ENCODE measurements at regions not wholly inside any gene's neighbourhood (a gene's known extent, or its start where the extent isn't known, plus 50 kb on each side); places are given as distances from the start of the nearest gene placed in this dataset.

DNA sequence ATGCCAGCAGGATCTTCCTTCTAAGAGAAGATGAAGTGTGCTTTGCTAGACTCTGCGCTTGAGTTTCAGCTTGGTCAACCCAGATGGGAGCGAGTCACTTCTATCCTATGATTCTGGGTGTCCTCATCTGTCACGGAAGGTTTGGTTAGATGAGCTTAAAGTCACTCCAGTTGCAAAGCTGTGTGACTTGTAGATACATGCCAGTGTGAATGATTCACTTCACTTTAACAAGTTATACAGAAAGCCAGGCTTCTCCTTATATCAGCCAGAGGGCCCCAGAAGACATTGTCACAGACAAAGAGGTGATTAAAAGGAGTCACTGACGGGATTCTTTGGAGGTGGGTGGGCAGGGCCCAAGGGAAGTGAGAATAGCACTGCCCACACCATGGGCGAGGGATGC lies 122.6 kb upstream of the PFKP start:
- TF ChIP-seq, protein P1, sequence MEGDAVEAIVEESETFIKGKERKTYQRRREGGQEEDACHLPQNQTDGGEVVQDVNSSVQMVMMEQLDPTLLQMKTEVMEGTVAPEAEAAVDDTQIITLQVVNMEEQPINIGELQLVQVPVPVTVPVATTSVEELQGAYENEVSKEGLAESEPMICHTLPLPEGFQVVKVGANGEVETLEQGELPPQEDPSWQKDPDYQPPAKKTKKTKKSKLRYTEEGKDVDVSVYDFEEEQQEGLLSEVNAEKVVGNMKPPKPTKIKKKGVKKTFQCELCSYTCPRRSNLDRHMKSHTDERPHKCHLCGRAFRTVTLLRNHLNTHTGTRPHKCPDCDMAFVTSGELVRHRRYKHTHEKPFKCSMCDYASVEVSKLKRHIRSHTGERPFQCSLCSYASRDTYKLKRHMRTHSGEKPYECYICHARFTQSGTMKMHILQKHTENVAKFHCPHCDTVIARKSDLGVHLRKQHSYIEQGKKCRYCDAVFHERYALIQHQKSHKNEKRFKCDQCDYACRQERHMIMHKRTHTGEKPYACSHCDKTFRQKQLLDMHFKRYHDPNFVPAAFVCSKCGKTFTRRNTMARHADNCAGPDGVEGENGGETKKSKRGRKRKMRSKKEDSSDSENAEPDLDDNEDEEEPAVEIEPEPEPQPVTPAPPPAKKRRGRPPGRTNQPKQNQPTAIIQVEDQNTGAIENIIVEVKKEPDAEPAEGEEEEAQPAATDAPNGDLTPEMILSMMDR (IDR thresholded peaks at IDR 0.05), result no peak
- TF ChIP-seq EZH2phosphoT487 (IDR thresholded peaks at IDR 0.05) (no peak), EZH2 (IDR thresholded peaks at IDR 0.05) (no peak)
